ENCODE measurements at regions not wholly inside any gene's neighbourhood (a gene's known extent, or its start where the extent isn't known, plus 50 kb on each side); places are given as distances from the start of the nearest gene placed in this dataset.
A peak's percentile ranks its signal among the peaks of the same experiment; 100 is the strongest.

DNA sequence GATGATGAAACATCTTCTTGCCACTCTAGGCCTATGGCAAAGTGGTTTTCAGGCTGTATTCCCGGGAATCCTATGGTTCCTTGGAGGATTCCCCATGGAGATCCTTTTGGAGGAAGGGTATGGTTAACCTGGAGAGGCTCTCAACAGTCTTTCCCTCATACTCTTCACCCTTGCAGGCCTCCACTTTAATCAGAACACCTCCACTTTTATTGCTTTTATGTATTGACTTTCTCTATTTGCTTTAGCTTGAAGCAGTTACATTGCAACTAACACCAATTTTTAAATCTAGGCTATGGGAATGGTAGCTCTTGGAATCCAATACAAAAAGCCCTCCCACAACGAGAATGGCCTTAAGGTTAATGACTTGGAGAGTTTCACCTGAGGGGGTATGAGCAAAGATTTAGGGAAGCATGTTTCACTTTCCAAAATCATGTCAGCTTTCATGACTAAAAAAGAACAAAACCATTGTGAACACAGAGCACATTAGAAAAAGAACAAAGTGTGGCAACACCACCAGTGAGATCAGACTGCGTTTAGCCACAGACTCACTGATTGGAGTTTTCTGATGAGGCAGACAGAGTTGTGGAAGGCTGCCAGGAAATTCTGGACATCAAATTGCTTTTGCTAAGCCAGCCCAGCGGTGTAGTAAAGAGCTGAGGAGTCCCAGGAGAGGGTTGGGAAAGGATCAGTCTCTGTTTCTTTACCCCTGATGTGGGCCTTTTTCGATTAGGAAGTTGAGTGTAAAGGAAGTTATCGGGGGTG lies 130.4 kb upstream of the BMPER start:
- Histone ChIP-seq H3K27me3 (no peaks in the 10 kb centered on the region), H3K36me3 (no peaks in the 10 kb centered on the region), H3K27ac (peak overlapping the region in 7 of 12 donors; percentile 3 to 49 (median 22)), H3K4me3 (no peak overlapping the region), H3K4me1 (peaks cover 0 to 19% (median 2%) of the 10 kb centered on the region in 12 donors), H3K9me3 (no peaks in the 10 kb centered on the region)
- DNase-seq (peak in 4 of 5 donors; percentile 31 to 75 (median 54)), ATAC-seq (peak; percentile 66 to 81 (median 72))
- 44 to 50% (median 47%) methylated on average over 6 of the region's 6 CpGs for WGBS, 4 donors
- intact Hi-C loops (cut with DNase I) = no loop called here
- TF ChIP-seq CTCF (IDR thresholded peaks at IDR 0.05) (no peak), POLR2A (IDR thresholded peaks at IDR 0.05) (no peak)

- intact Hi-C loops (cut with DNase I) = no loop called here
Measured at GRCh38 chr7:33775790-33776189, 129.5 kb upstream of the BMPER start.

GRCh38 chr7:33776788-33777187 lies 128.6 kb upstream of the BMPER start:
- no peak overlapping the region for H3K27ac ChIP-seq
- no peak overlapping the region for H3K4me3 ChIP-seq
- H3K36me3 ChIP-seq = no peaks in the 10 kb centered on the region
- intact Hi-C loops (cut with DNase I) = no loop called here
- no peak for DNase-seq
- ATAC-seq = no peak
- peaks cover 0 to 32% (median 2%) of the 10 kb centered on the region in 12 donors for H3K4me1 ChIP-seq
- no peak for TF ChIP-seq POLR2A (IDR thresholded peaks at IDR 0.05)
- TF ChIP-seq CTCF (IDR thresholded peaks at IDR 0.05) = no peak
- WGBS, 4 donors = 54 to 97% (median 72%) methylated on average over 3 of the region's 3 CpGs
- H3K9me3 ChIP-seq = no peaks in the 10 kb centered on the region
- H3K27me3 ChIP-seq = no peaks in the 10 kb centered on the region

More at GRCh38 chr7:33775790-33776189, 129.5 kb upstream of the BMPER start:
- Histone ChIP-seq H3K9me3 (no peaks in the 10 kb centered on the region), H3K36me3 (no peaks in the 10 kb centered on the region), H3K27me3 (no peaks in the 10 kb centered on the region), H3K4me1 (peaks cover 0 to 22% (median 2%) of the 10 kb centered on the region in 12 donors), H3K4me3 (no peak overlapping the region), H3K27ac (peak overlapping the region in 4 of 12 donors; percentile 14 to 49 (median 27))
- TF ChIP-seq POLR2A (IDR thresholded peaks at IDR 0.05) (no peak), CTCF (IDR thresholded peaks at IDR 0.05) (no peak)
- DNase-seq (peak in 1 of 5 donors; percentile 32), ATAC-seq (peak; percentile 60 to 71 (median 69))
- 70 to 86% (median 80%) methylated on average over 4 of the region's 4 CpGs for WGBS, 4 donors

DNA sequence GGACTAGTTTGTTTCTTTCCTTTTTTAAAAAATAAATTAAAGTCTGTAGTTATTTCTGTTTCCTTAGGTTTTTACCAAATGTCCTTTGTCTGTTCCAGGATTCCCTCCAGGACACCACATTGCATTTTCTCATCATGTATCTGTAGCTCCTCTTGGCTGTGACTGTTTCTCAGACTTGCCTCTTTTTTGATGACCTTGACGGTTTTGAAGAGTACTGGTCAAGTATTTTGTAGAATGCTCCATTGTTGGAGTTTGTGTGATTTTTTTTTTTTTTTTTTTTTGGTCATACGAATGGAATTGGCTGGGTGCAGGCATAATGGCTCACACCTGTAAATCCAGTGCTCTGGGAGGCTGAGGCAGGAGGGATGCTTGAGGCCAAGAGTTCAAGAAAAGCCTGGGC lies 127.1 kb upstream of the BMPER start:
- H3K36me3 ChIP-seq = no peaks in the 10 kb centered on the region
- DNase-seq (no peak), ATAC-seq (no peak)
- H3K4me1 ChIP-seq = peaks cover 0 to 33% (median 2%) of the 10 kb centered on the region in 12 donors
- WGBS, 4 donors = 89 to 95% (median 92%) methylated on average over 2 of the region's 2 CpGs
- no peaks in the 10 kb centered on the region for H3K27me3 ChIP-seq
- intact Hi-C loops (cut with DNase I) = no loop called here
- H3K27ac ChIP-seq = no peak overlapping the region
- no peak for TF ChIP-seq CTCF (IDR thresholded peaks at IDR 0.05)
- TF ChIP-seq POLR2A (IDR thresholded peaks at IDR 0.05) = no peak
- no peak overlapping the region for H3K4me3 ChIP-seq
- peaks cover 0 to 7% (median 0%) of the 10 kb centered on the region in 12 donors for H3K9me3 ChIP-seq

All from heart left ventricle (tissue), 16 donors.